GM21529 (cell line): ENCODE measurements at regions not wholly inside any gene's neighbourhood (a gene's known extent, or its start where the extent isn't known, plus 50 kb on each side); places are given as distances from the start of the nearest gene placed in this dataset.

Experiments
- ATAC-seq: cut with Tn5 transposase; IDR thresholded peaks from one replicate; pipeline ENCODE4 v1.9.1; 2021; ENCODE audit not compliant: unreplicated experiment

DNA sequence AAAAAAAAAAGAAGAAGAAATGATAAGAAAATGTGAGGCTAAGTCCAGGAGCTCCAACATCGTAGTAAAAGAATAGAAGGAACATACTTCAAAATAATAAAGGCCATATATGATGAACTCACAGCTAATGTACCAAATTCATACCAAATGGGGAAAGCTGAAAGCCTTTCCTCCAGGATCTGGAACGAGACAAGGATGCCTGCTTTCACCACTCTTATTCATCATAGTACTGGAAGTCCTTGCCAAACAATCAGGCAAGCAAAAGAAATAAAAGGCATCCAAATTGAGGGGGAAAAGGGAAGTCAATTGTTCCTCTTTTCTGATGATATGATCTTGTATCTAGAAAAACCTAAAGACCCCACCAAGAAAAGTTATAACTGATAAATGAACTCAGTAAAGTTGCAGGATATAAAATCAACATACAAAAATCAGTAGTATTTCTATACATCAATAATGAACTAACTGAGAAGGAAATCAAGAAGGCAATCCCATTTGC lies 170.6 kb downstream of the METTL4 start:
- no peak for ATAC-seq

DNA sequence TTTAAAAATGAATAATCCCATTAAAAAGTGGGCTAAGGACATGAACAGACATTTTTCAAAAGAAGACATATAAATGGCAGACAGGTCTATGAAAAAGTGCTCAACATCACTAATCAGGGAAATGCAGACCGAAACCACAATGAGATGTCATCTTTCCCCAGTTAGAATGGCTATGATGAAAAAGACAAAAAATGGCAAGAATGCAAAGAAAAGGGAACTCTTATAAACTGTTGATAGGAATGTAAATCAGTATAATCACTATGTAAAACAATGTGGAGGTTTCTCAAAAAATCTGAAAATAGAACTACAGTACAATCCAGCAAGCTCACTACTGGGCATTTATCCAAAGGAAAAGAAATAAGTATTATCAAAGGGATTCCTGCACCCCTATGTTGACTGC lies 169.2 kb downstream of the METTL4 start:
- ATAC-seq: no peak

DNA sequence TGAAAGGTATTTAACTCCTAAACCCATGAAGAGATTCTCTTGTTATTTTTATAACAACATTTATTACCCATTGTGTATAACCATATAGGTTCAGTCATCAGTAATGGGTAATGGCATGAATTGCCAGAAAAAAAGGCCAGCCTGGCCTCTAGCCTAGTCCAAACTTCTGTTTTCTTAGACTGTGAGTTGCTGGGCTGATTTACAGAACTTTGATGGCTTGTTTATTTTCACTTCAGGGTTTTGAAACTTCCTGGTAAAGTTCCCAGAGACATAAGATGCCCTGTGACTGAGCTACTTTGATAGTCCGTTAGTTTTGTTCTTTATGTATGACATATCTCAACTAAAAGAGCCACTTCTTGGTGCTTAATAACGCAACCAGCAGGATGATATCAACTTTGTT lies 164.8 kb downstream of the METTL4 start:
- no peak for ATAC-seq

DNA sequence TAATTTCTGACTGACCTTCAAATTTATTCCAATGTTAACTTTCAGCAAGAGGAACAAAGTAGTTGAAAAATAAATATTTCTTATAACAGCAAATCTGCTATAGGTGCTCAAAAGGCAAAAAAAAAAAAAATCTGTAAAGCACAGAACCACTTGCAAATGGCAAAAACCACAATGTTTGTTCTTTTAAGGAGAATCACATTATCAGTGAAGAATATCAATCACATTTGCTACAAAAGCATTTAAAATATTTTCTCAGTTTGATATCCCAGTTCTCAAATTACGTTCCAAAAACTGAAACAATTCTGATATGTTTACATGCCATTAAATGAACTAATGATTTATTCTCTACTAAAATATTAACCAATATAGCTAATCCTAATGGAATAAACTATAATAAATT lies 163.3 kb downstream of the METTL4 start:
- no peak for ATAC-seq

DNA sequence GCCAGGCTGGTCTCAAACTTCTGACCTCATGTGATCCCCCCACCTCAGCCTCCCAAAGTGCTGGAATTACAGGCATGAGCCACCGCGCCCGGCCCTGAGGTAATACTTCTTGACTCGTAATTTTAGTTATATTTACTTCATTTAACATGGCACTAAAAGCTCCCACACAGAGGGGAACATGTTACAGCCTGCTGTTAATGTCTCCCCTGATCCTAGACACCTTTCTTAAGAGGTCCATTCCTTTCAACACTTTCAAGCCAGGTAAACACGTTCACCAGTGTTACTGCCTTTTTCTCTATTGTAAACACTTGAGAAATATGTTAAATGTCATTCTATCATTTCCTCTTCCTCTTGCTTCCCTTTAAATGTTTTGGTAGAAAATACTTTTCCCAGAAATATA lies 161.4 kb downstream of the METTL4 start:
- no peak for ATAC-seq

DNA sequence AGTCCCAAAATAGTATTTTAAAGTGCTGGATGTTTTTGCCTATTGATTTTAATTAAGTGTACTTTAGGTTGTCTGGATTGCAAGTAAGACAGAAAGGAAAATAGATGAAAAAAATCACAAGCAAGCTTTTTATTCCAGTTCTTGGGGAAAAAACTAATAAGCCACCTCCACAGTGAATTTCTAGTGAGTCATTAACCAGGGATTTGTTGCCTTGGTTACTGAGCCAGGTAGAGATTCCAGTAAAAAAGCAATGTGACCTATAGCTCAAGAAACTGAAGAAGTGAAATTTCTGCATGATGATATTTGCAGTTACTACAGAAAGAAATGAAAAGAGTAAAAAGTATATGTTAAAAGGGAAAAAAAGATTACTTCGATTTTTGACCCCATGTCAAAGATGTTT lies 160.6 kb downstream of the METTL4 start:
- ATAC-seq: no peak

DNA sequence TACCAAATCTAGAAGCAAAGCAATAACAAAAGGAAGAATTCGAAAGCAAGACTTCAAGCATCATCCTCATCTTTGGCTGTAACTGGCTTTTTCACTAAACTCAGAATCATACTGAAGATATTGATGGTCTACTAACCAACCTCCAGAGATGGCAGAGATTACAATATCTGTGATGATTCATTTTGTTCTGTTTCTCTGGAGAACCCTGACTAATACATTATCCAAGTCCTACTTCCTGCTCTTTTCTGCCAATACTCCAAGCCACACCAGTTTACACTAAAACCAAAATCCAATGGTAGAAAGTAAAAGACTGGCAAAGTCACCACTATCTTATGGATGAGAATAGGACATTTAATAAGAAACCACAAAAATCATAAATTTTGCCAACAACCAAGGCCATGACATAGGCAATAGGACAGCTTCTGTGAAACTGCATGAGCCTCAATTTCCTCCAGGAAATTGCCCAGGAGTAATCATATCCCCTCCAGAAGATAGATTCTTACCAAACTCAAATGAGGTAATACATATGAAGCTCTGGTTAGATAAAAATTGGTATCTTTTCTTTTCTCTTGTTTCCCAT lies 159.8 kb downstream of the METTL4 start:
- no peak for ATAC-seq

DNA sequence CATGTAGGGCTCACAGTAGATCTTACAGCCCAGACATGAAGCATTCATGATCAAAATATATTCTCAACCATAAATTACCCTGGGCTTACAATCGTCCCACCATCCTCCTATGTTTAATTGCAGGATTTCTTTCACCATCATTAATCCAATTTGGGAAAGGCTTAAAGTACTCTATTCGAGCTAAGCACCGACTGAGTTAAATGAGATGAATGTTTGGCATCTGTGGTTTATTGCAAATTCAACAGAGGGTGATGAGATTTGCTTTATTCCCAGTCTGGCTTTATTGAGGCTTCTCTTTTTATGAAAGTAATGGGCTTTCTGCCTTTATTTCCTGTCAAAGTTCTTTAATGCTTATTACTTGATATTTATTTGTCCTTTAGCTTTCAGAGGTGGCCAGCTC lies 159.0 kb downstream of the METTL4 start:
- ATAC-seq: no peak

DNA sequence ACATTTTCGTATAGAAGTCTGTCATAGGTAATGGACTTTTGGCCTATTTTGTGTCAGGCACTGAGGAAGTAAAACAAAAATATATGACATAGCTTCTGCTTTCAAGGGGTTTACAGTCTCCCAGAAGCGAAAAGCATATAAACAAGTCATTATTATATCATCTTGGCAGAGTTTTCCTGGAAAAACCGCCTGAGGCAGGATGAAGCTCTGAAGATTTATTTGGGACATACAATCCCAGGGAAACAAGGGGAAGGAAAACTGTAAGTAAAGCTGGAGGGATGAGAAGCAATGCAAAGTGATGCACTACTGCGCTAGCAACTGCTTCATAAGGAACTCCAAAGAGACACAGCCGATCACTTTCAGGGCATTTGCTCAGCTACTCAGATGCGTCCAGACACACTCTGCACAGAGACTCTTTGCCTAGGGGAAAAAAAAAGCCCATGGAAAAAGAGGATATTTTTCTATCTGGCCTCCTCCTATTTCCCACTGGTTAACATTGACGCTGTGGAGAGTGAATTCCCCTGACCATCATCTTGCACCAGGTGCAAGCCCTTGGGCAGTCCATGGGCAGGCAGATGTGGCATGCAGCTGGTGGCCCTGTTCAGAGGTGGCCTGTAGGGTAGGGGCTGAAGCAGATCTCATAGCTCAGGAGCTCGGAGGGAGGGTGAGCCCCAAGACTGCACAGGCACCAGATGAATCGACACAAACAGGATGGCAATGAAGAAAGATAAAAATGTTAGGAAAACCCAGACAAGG lies 158.1 kb downstream of the METTL4 start:
- ATAC-seq: no peak

DNA sequence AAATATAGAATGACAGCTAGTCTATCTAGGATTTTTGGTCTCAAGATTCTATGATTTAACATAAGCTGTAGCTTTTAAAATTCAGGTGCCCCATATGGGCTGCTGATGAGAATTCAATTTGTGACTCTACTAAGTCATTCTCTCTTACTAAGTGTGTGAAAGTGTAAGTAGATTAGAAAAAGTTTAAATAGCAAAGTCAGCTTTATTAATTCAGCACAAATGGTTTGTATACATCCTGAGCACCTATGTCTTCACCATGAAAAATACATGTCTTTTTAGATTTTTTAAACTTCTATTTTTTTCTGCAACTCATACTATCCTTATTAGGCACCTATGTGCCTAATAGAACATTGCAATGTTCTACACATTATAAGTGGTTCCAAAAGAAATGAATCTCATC lies 157.1 kb downstream of the METTL4 start:
- ATAC-seq: no peak

DNA sequence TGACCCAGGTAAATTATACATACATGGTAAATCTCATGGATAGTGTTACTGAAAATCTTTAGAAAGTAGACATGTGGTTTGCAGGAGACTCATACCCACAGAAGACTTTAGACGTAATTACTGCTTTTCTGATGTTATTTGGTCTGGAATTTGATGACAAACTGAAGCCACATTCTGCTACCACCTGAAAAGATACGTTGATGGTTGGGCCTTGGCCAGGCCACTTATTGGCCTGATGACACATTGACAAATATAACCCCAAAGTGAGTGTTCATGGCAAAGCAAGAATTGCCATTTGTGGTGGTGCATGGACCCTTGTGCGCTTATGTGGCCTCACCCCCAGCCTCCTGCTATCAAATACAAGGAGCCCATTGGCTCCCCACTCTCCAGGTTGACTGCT lies 155.6 kb downstream of the METTL4 start:
- ATAC-seq: no peak

DNA sequence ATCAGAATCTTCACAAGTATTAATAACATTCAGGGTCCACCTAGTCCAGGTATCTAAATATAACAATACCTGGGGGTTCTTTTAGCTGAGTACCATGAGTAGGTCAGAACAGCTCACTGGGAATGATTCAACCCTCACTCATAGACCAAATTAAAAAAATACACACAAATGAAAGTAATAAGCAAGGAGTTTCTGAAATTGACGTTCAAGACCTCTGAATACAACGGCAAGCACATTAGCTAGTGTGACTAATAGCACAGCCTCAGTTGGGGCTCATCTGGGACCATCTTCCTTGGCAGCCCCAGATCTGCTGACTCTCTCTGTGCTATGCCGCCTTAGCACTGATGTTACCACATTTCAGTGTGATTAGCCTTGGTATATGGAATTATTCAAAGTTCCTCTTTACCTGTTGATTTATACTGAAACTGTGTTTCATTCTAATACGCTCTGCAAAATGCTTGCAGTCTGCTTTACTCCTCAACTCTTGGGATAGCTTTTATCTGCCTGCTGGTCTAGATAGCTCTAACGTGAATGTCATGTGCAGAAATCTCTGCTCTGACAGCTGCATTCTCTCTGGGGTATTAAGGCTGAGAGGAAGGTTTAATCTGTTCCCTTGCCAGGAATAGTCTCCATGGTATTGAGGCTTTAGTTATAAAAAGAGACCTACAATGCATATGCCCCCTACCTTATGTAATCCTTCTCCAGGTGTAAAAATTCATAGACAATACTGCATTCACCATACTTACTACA lies 153.3 kb downstream of the METTL4 start:
- no peak for ATAC-seq

DNA sequence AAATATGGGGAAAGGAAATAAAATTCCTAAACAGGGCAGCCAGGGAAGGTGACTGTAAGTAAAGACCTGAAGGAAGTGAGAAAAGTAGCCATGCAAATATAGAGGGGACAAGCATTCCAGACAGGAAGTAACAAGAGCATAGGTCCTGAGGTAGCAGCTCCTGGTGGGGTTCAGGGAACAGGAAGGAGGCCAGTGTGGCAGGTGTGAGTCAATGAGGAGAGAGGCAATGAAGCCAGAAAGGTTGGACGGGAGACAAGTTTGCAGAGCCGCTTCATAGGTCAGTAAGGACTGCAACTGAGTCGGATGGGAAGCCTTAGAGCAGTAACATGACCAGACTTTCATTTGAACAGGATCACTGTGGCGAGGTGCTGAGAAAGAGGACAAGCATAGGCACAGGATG lies 150.9 kb downstream of the METTL4 start:
- no peak for ATAC-seq

DNA sequence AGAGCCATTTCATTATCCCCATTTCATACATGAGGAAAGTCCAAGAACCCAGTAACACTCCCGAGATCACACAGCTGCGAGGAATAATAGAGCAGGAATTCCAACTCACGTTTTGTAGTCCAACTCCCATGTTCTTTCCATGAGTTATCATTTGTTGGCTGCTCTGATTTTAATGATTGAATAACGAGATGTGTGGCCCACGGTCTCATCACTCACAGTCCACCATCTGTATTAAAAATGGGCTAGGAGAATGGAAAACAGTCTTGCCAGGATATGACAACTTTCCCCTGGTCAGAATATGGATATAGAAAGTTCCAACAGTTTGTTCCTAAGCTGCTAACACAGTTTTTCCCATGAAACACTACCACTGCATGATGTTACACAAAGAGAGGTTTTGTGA lies 147.5 kb downstream of the METTL4 start:
- no peak for ATAC-seq

DNA sequence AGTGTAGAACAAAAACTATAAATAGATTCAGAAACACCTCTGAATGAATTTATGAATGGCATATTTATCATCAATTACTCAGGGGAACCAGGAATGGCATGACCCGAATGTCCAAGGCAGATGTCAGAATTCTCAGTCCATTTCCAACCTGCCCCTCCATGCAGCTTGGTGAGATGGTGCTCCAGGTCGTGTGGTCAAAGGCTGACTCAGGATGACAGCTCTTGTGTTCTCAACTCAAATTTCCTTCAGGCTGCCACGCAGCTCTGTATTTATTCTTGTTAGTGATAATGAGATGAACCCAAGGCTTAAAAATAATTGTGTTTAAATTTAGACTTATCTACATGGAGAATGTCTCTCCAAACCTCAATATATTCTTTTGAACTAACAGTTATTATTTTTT lies 146.9 kb downstream of the METTL4 start:
- ATAC-seq: no peak

DNA sequence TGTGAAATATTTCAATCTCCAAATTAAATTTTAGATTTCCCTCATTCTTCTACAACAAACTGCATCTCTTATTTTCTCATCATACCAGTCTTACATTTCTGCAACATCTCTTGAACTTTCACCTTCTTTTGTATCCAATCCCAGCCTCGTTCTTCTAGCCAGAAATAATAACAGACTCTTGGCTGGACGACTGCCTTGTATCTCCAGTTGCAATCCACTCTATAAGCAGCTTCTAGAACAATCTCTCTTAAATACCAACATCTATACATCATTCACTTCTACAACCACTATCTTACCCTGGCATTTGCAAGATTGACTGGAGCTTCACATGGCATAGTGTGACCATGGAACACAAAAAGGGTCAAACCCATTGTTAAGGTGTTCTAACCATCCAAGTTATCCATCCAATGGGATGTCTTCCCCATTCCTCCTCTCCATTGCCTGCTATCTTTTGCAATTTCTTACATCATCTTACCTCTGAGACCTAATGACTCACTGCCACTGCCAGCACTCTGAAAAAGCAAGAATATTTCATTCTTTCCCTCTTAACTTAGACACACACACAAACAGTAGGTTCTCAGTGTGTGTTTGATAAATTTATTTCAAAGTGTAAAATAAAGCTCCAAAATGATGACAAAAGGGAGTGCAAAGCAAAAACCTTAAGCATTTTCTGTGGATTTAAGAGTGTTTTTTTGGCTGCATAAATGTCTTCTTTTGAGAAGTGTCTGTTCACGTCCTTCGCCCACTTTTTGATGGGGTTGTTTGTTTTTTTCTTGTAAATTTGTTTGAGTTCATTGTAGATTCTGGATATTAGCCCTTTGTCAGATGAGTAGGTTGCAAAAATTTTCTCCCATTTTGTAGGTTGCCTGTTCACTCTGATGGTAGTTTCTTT lies 145.6 kb downstream of the METTL4 start:
- no peak for ATAC-seq

DNA sequence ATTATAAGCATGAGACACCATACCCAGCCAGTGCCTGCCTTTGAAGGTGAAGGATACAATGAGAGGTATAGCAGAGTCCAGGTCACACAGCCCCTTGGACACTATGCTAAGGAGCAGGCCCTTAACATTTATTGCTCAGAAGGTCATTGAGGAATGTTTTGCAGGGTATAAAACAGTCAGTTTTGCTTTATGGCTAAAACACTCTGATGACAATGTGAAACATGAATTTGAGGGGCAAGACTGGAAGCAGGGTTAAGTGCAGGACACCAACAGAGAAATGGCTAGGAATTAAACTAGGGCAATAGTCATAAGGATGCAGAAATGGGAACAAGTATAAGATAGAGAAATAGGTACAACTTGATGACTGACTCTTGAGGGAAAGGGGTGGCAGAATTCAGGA lies 141.1 kb downstream of the METTL4 start:
- ATAC-seq: no peak

DNA sequence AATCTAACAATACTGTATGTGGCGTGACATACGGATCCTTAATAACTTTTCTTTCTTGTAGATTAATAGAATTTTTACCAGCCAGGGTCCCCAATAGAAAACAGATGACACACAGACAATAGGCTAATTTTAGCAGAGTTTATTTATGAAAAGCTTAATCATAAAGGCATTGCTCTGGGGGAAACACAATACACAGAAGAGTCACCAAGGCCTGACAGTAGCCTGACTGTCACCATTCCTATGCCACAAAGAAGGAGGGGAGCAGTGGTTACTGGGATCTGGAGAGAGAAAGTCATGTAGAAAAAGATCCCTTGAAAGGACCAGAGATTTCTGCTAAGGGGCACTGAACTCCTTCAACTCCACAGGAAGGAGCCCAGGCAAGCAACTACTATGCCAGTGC lies 139.5 kb downstream of the METTL4 start:
- no peak for ATAC-seq

DNA sequence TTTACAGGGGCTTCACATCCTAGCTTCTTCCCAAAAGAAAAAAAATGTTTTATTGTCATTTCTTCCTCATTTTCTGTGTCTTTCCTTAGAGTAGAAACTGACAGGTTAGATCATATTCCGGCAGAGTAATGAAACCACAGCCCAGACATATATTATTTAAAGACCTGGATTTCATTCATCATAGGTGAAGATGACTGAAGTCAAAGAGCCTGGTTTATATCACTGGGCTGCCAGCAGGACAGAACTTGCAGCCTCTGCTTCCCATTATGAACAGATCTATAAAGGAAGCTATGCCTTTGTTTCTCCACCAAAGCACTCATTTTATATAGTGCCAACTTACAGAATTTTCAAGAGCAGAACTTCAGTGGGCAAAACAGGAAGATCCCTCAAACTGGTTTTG lies 137.9 kb downstream of the METTL4 start:
- no peak for ATAC-seq

DNA sequence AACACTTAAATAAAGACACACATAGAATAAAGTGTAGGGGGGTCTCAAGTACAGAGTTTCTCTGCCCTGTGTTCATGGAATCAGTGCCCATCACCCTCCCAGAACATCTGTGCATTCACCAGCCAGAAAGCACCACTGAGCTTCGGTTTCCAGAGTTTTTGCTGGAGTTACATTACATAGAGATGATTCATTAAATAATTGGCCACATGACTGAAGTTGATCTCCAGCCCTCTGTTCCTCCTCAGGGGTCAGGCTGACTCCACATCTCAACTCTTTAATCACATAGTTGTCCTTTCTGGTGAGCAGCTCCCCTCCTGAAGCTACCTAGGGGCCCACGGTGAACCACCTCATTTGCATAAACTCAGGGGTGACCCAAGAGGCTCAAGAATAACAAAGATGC lies 129.8 kb downstream of the METTL4 start:
- no peak for ATAC-seq

DNA sequence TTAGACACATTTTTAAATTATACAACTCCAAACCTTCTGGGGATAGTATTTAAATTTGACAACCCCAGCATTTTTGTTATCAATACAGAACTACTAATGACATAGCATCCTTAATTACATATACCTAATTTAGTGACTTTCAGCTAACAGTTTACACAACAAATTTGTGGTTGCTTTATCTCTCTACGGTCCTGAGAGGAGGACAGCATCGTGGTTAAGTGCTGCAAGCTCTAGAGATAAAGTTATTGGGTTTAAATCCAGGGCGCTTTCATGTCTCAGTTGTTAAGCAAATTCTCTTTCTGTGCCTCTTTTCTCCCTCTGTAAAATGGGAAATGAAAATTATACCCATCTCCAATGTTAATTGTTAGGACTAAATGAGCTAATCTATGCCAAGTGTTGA lies 129.3 kb downstream of the METTL4 start:
- no peak for ATAC-seq
